PC-3 (cell line): ENCODE measurements at regions not wholly inside any gene's neighbourhood (a gene's known extent, or its start where the extent isn't known, plus 50 kb on each side); places are given as distances from the start of the nearest gene placed in this dataset.

Source experiments
- ATAC-seq: fragments of 200-7000 bp; cut with Tn5 transposase; 2 replicates; pipeline ENCODE4 v1.9.1; 2020; ENCODE audit warnings: mild to moderate bottlenecking, moderate library complexity
- BruUV-seq: library from RNA; stranded (reverse); fragments of 400-500 nt; replicated peaks from 2 replicates; lab custom pipeline; 2021; lab: Mats Ljungman, UMichigan
- CTCF ChIA-PET: fragments of 300-600 bp; sonication (Branson Sonifier 250); formaldehyde crosslinking; loops from one replicate; lab custom pipeline; 2022; ENCODE audit warnings: antibody characterized with exemption; lab: Charles Lee
- POLR2A ChIA-PET: fragments of 300-600 bp; sonication (Branson Sonifier 250); formaldehyde crosslinking; loops from one replicate; lab custom pipeline; 2022; ENCODE audit warnings: antibody characterized with exemption; ENCODE audit not compliant: unreplicated experiment; lab: Charles Lee
- DNase-seq: peaks from one replicate; pipeline ENCODE4 v3.0.0-alpha.2; 2015
- H2AFZ ChIP-seq: fragments of 300-600 bp; sonication (generic); 2 replicates; pipeline ENCODE4 v1.6.0; 2016; ENCODE audit warnings: antibody characterized with exemption, low read length
- H3F3A ChIP-seq: fragments of 300-600 bp; sonication (generic); one replicate; pipeline ENCODE4 v1.6.0; 2017; ENCODE audit warnings: antibody characterized with exemption, low read length, control low read depth, mild to moderate bottlenecking; ENCODE audit not compliant: unreplicated experiment
- H3K27ac ChIP-seq: fragments of 300-600 bp; sonication (generic); 2 replicates; pipeline ENCODE4 v1.5.1; 2016; ENCODE audit warnings: mild to moderate bottlenecking, low read length
- H3K27me3 ChIP-seq: fragments of 300-600 bp; sonication (generic); 2 replicates; pipeline ENCODE4 v1.6.1; 2016; ENCODE audit warnings: low read length, mixed read lengths
- H3K36me3 ChIP-seq: fragments of 300-600 bp; sonication (generic); 2 replicates; pipeline ENCODE4 v1.6.1; 2016; ENCODE audit warnings: low read depth, mixed run types, low read length, mixed read lengths
- H3K4me1 ChIP-seq: fragments of 300-600 bp; sonication (generic); 2 replicates; pipeline ENCODE4 v1.5.1; 2016; ENCODE audit warnings: low read length; ENCODE audit not compliant: insufficient read depth
- H3K4me2 ChIP-seq: fragments of 300-600 bp; sonication (generic); 2 replicates; pipeline ENCODE4 v1.6.0; 2016; ENCODE audit warnings: low read length
- H3K4me3 ChIP-seq: fragments of 300-600 bp; sonication (generic); 2 replicates; pipeline ENCODE4 v1.5.1; 2016; ENCODE audit warnings: mild to moderate bottlenecking, low read length, mixed read lengths
- H3K79me2 ChIP-seq: fragments of 300-600 bp; sonication (generic); 2 replicates; pipeline ENCODE4 v1.6.1; 2017; ENCODE audit warnings: low read length, mixed read lengths
- H3K9ac ChIP-seq: fragments of 300-600 bp; sonication (generic); 2 replicates; pipeline ENCODE4 v1.6.0; 2016; ENCODE audit warnings: mild to moderate bottlenecking, low read length
- H3K9me2 ChIP-seq: fragments of 300-600 bp; sonication (generic); replicated peaks from 2 replicates; pipeline ENCODE4 v1.6.1; 2016; ENCODE audit warnings: mixed run types, low read length, mixed read lengths
- H3K9me3 ChIP-seq: fragments of 300-600 bp; sonication (generic); 2 replicates; pipeline ENCODE4 v1.6.1; 2016; ENCODE audit warnings: low read length, mixed read lengths
- H4K20me1 ChIP-seq: fragments of 300-600 bp; sonication (generic); 2 replicates; pipeline ENCODE4 v1.6.1; 2016; ENCODE audit warnings: low read length, mixed read lengths
- CTCF ChIP-seq: fragments of 300-600 bp; sonication (generic); conservative IDR thresholded peaks from 2 replicates; pipeline ENCODE4 v1.5.1; 2017; ENCODE audit warnings: antibody characterized with exemption, low read depth, mild to moderate bottlenecking, low read length
- EZH2 ChIP-seq: fragments of 300-600 bp; sonication (generic); IDR thresholded peaks from one replicate; pipeline ENCODE4 v1.6.1; 2017; ENCODE audit warnings: antibody characterized with exemption, mild to moderate bottlenecking, low read length; ENCODE audit not compliant: unreplicated experiment
- EZH2phosphoT487 ChIP-seq: fragments of 300-600 bp; sonication (generic); IDR thresholded peaks from 2 replicates; pipeline ENCODE4 v1.6.1; 2018; ENCODE audit warnings: mild to moderate bottlenecking, antibody characterized with exemption, low read length, borderline replicate concordance
- intact Hi-C: fragments of 100-400 bp; cut with micrococcal nuclease; formaldehyde crosslinking; loops from 2 replicates; pipeline ENCODE4 v1.9.0; 2023

GRCh38 chr12:39003541-39004155 lies 98.3 kb upstream of the CPNE8 start:
- TF ChIP-seq EZH2phosphoT487 (no peak), CTCF (no peak), EZH2 (no peak)
- no peaks in the 10 kb centered on the region for H3K4me1 ChIP-seq
- POLR2A ChIA-PET, result no interaction called here
- H3K36me3 ChIP-seq, result no peaks in the 10 kb centered on the region
- no peak overlapping the region for H3K9ac ChIP-seq
- no TSS peak for BruUV-seq
- no peak overlapping the region for H3K4me2 ChIP-seq
- no peaks in the 10 kb centered on the region for H3F3A ChIP-seq
- no peak overlapping the region for H2AFZ ChIP-seq
- CTCF ChIA-PET, result interaction anchor here (1.1 kb wide), 1 partner anchor 82 kb away, joined by 3 read pairs; no protein-coding TSS in a partner anchor
- no peak overlapping the region for H3K4me3 ChIP-seq
- peak; percentile 17 for DNase-seq
- H3K9me3 ChIP-seq, result no peaks in the 10 kb centered on the region
- no peak for ATAC-seq
- H3K79me2 ChIP-seq, result no peaks in the 10 kb centered on the region
- H3K9me2 ChIP-seq, result no peaks in the 10 kb centered on the region
- intact Hi-C loops, result no loop called here
- no peaks in the 10 kb centered on the region for H3K27me3 ChIP-seq
- H3K27ac ChIP-seq, result no peak overlapping the region
- no peaks in the 10 kb centered on the region for H4K20me1 ChIP-seq

GRCh38 chr12:39000370-39000769 lies 95.0 kb upstream of the CPNE8 start:
- TF ChIP-seq EZH2 (no peak), EZH2phosphoT487 (no peak)
- no peak overlapping the region for H3K27ac ChIP-seq
- no peaks in the 10 kb centered on the region for H3F3A ChIP-seq
- no peaks in the 10 kb centered on the region for H3K36me3 ChIP-seq
- H3K4me3 ChIP-seq, result no peak overlapping the region
- ATAC-seq, result no peak
- no peaks in the 10 kb centered on the region for H3K79me2 ChIP-seq
- no peak overlapping the region for H3K4me2 ChIP-seq
- H3K9ac ChIP-seq, result no peak overlapping the region
- POLR2A ChIA-PET, result no interaction called here
- no peaks in the 10 kb centered on the region for H3K4me1 ChIP-seq
- CTCF ChIA-PET, result no interaction called here
- BruUV-seq, result no TSS peak
- H2AFZ ChIP-seq, result no peak overlapping the region
- intact Hi-C loops, result no loop called here
- H3K9me3 ChIP-seq, result no peaks in the 10 kb centered on the region
- DNase-seq, result no peak
- no peaks in the 10 kb centered on the region for H3K27me3 ChIP-seq
- no peaks in the 10 kb centered on the region for H4K20me1 ChIP-seq
- no peaks in the 10 kb centered on the region for H3K9me2 ChIP-seq

GRCh38 chr12:38998887-38999482 lies 93.6 kb upstream of the CPNE8 start:
- Histone ChIP-seq H4K20me1 (no peaks in the 10 kb centered on the region), H3K4me3 (no peak overlapping the region), H3K79me2 (no peaks in the 10 kb centered on the region), H3K9me3 (no peaks in the 10 kb centered on the region), H3F3A (no peaks in the 10 kb centered on the region), H3K9me2 (no peaks in the 10 kb centered on the region), H3K4me2 (no peak overlapping the region), H3K27me3 (no peaks in the 10 kb centered on the region), H3K36me3 (no peaks in the 10 kb centered on the region), H3K9ac (no peak overlapping the region), H2AFZ (no peak overlapping the region), H3K4me1 (no peaks in the 10 kb centered on the region), H3K27ac (no peak overlapping the region)
- POLR2A ChIA-PET, result no interaction called here
- CTCF ChIA-PET, result no interaction called here
- TF ChIP-seq EZH2 (no peak), CTCF (no peak), EZH2phosphoT487 (no peak)
- ATAC-seq (no peak), DNase-seq (no peak)
- intact Hi-C loops, result no loop called here
- BruUV-seq, result no TSS peak
